H9 (cell line): ENCODE measurements at regions not wholly inside any gene's neighbourhood (a gene's known extent, or its start where the extent isn't known, plus 50 kb on each side); places are given as distances from the start of the nearest gene placed in this dataset.

Experiments
- DNase-seq: peaks from one replicate; pipeline ENCODE4 v3.0.0-alpha.2; 2017
- H2AFZ ChIP-seq: one replicate; pipeline ENCODE4 v1.6.1; 2013; ENCODE audit warnings: mild to moderate bottlenecking, low read length, control low read depth, moderate library complexity
- H2AK5ac ChIP-seq: 2 replicates; pipeline ENCODE4 v1.6.1; 2013; ENCODE audit warnings: low read length, control low read depth, mixed read lengths; ENCODE audit not compliant: insufficient read length
- H2BK120ac ChIP-seq: one replicate; pipeline ENCODE4 v1.6.1; 2013; ENCODE audit warnings: low read depth, mild to moderate bottlenecking, low read length, control low read depth, inconsistent platforms; ENCODE audit not compliant: poor library complexity, severe bottlenecking
- H2BK12ac ChIP-seq: 2 replicates; pipeline ENCODE4 v1.6.1; 2013; ENCODE audit warnings: low read length, control low read depth, mixed read lengths, low read depth; ENCODE audit not compliant: insufficient read length
- H2BK15ac ChIP-seq: 2 replicates; pipeline ENCODE4 v1.6.1; 2013; ENCODE audit warnings: low read depth, low read length, control low read depth
- H2BK20ac ChIP-seq: one replicate; pipeline ENCODE4 v1.6.1; 2013; ENCODE audit warnings: low read depth, mild to moderate bottlenecking, low read length, control low read depth, inconsistent platforms; ENCODE audit not compliant: poor library complexity, severe bottlenecking
- H2BK5ac ChIP-seq: 2 replicates; pipeline ENCODE4 v1.6.1; 2013; ENCODE audit warnings: low read length, control low read depth, mixed read lengths; ENCODE audit not compliant: insufficient read length
- H3K14ac ChIP-seq: 2 replicates; pipeline ENCODE4 v1.6.1; 2013; ENCODE audit warnings: low read length, control low read depth; ENCODE audit not compliant: insufficient read depth
- H3K18ac ChIP-seq: 2 replicates; pipeline ENCODE4 v1.6.1; 2013; ENCODE audit warnings: low read depth, mild to moderate bottlenecking, mixed read lengths, low read length, control low read depth; ENCODE audit not compliant: insufficient read length
- H3K23ac ChIP-seq: 2 replicates; pipeline ENCODE4 v1.6.1; 2013; ENCODE audit warnings: low read length, control low read depth, mixed read lengths, low read depth; ENCODE audit not compliant: insufficient read length
- H3K23me2 ChIP-seq: 2 replicates; pipeline ENCODE4 v1.6.1; 2013; ENCODE audit warnings: low read depth, mild to moderate bottlenecking, mixed read lengths, low read length, control low read depth; ENCODE audit not compliant: insufficient read length, poor library complexity, severe bottlenecking
- H3K27ac ChIP-seq: 2 replicates; pipeline ENCODE4 v1.5.1; 2013; ENCODE audit warnings: low read length, control low read depth, mixed read lengths, low read depth; ENCODE audit not compliant: insufficient read length
- H3K27me3 ChIP-seq: 2 replicates; pipeline ENCODE4 v1.6.1; 2013; ENCODE audit warnings: low read length, control low read depth, inconsistent platforms; ENCODE audit not compliant: insufficient read depth
- H3K4ac ChIP-seq: 2 replicates; pipeline ENCODE4 v1.6.1; 2013; ENCODE audit warnings: low read depth, mild to moderate bottlenecking, control low read depth, inconsistent platforms, low read length, moderate library complexity
- H3K4me1 ChIP-seq: 2 replicates; pipeline ENCODE4 v1.6.1; 2013; ENCODE audit warnings: low read length, control low read depth, inconsistent platforms; ENCODE audit not compliant: insufficient read depth
- H3K4me2 ChIP-seq: 2 replicates; pipeline ENCODE4 v1.6.1; 2013; ENCODE audit warnings: low read length, control low read depth, mixed read lengths; ENCODE audit not compliant: insufficient read length, insufficient read depth
- H3K56ac ChIP-seq: 2 replicates; pipeline ENCODE4 v1.6.1; 2013; ENCODE audit warnings: low read depth, mild to moderate bottlenecking, mixed read lengths, low read length, control low read depth; ENCODE audit not compliant: insufficient read length
- H3K79me1 ChIP-seq: 2 replicates; pipeline ENCODE4 v1.6.1; 2013; ENCODE audit warnings: low read depth, mild to moderate bottlenecking, moderate library complexity, low read length, control low read depth, inconsistent platforms; ENCODE audit not compliant: insufficient read depth, poor library complexity, severe bottlenecking
- H3K79me2 ChIP-seq: 2 replicates; pipeline ENCODE4 v1.6.1; 2013; ENCODE audit warnings: low read length, control low read depth, inconsistent platforms; ENCODE audit not compliant: insufficient read depth
- H3K9ac ChIP-seq: 2 replicates; pipeline ENCODE4 v1.6.1; 2013; ENCODE audit warnings: low read length, control low read depth, mixed read lengths; ENCODE audit not compliant: insufficient read length; ENCODE audit errors: extremely low read depth
- H3K9me3 ChIP-seq: one replicate; pipeline ENCODE4 v1.6.1; 2013; ENCODE audit warnings: low read depth, low read length, inconsistent platforms; ENCODE audit not compliant: control insufficient read depth
- H3T11ph ChIP-seq: one replicate; pipeline ENCODE4 v1.6.1; 2013; ENCODE audit warnings: mild to moderate bottlenecking, low read length, control low read depth, inconsistent platforms
- H4K20me1 ChIP-seq: one replicate; pipeline ENCODE4 v1.6.1; 2013; ENCODE audit not compliant: control insufficient read depth, insufficient read length, insufficient read depth
- H4K5ac ChIP-seq: 2 replicates; pipeline ENCODE4 v1.6.1; 2013; ENCODE audit warnings: low read depth, mild to moderate bottlenecking, mixed read lengths, low read length, control low read depth; ENCODE audit not compliant: insufficient read length
- H4K8ac ChIP-seq: replicated peaks from 2 replicates; pipeline ENCODE4 v1.6.1; 2013; ENCODE audit warnings: low read length, control low read depth, mixed read lengths, low read depth; ENCODE audit not compliant: insufficient read length
- H4K91ac ChIP-seq: 2 replicates; pipeline ENCODE4 v1.6.1; 2013; ENCODE audit warnings: low read depth, mild to moderate bottlenecking, moderate library complexity, mixed read lengths, low read length, control low read depth; ENCODE audit not compliant: insufficient read length
- H3K27ac Mint-ChIP-seq, 3 experiments: 2 replicates in 2 of 3; 3 replicates in 1 of 3; pipeline ENCODE4 v1.8.0; 2020 to 2021; ENCODE audit warnings: mixed read lengths in 3 of 3, mild to moderate bottlenecking in 1 of 3, moderate library complexity in 1 of 3
- H3K27me3 Mint-ChIP-seq: 2 replicates; pipeline ENCODE4 v1.8.0; 2021; ENCODE audit warnings: low read depth, mild to moderate bottlenecking, moderate library complexity, mixed read lengths
- H3K36me3 Mint-ChIP-seq, 3 experiments: 2 replicates in 2 of 3; 3 replicates in 1 of 3; pipeline ENCODE4 v1.8.0; 2020 to 2021; ENCODE audit warnings: low read depth in 3 of 3, mixed read lengths in 3 of 3; ENCODE audit not compliant: insufficient read depth in 1 of 3
- H3K4me1 Mint-ChIP-seq, 2 experiments: 2 replicates each; pipeline ENCODE4 v1.8.0; 2020; ENCODE audit warnings: mixed read lengths in 2 of 2
- H3K4me3 Mint-ChIP-seq, 2 experiments: 2 replicates in 1 of 2; 3 replicates in 1 of 2; pipeline ENCODE4 v1.8.0; 2020 to 2021; ENCODE audit warnings: mild to moderate bottlenecking in 2 of 2, mixed read lengths in 2 of 2, moderate library complexity in 1 of 2
- H3K9me3 Mint-ChIP-seq, 2 experiments: 2 replicates in 1 of 2; 3 replicates in 1 of 2; pipeline ENCODE4 v1.8.0; 2020; ENCODE audit warnings: mild to moderate bottlenecking in 2 of 2, mixed read lengths in 2 of 2, moderate library complexity in 1 of 2
- CTCF ChIP-seq: fragments of 200-600 bp; sonication (generic); conservative IDR thresholded peaks from 3 replicates; pipeline ENCODE4 v1.8.0; 2021; ENCODE audit warnings: antibody characterized with exemption, mild to moderate bottlenecking
- WGBS: extraction: QIAGEN DNeasy Blood & Tissue Kit; methylation state at CpG from one replicate; pipeline ENCODE4 v1.1.7; 2013; ENCODE audit warnings: missing lambda C conversion rate, low lambda C conversion rate, mixed read lengths; ENCODE audit not compliant: insufficient read length; ENCODE audit errors: extremely low coverage; 5-methylcytosine and 5-hydroxymethylcytosine counted together

GRCh38 chr9:126084008-126084407 lies 242.6 kb upstream of the MVB12B start:
- no peak overlapping the region for H3T11ph ChIP-seq
- peaks cover 13 to 14% of the 10 kb centered on the region in 2 experiments for H3K9me3 Mint-ChIP-seq
- no peaks in the 10 kb centered on the region for H4K20me1 ChIP-seq
- H3K4me3 Mint-ChIP-seq = no peak overlapping the region
- no peak overlapping the region for H2BK5ac ChIP-seq
- H3K79me1 ChIP-seq = no peaks in the 10 kb centered on the region
- no peak overlapping the region for H3K23ac ChIP-seq
- no CpG with 5 or more reads among the region's 4 CpGs for WGBS
- no peak overlapping the region for H2AFZ ChIP-seq
- H3K27me3 Mint-ChIP-seq = peaks cover 28% of the 10 kb centered on the region
- H3K23me2 ChIP-seq = no peaks in the 10 kb centered on the region
- H3K18ac ChIP-seq = no peak overlapping the region
- H2BK15ac ChIP-seq = no peak overlapping the region
- H4K8ac ChIP-seq = no peak overlapping the region
- no peak overlapping the region for H3K56ac ChIP-seq
- no peak overlapping the region for H3K27ac ChIP-seq
- H2BK120ac ChIP-seq = no peak overlapping the region
- H3K79me2 ChIP-seq = no peaks in the 10 kb centered on the region
- no peak overlapping the region for H3K27ac Mint-ChIP-seq
- H3K4me2 ChIP-seq = no peak overlapping the region
- no peaks in the 10 kb centered on the region for H3K4me1 Mint-ChIP-seq
- H3K14ac ChIP-seq = no peak overlapping the region
- H3K9ac ChIP-seq = no peak overlapping the region
- H2BK20ac ChIP-seq = no peak overlapping the region
- H2BK12ac ChIP-seq = no peak overlapping the region
- DNase-seq = no peak
- TF ChIP-seq CTCF = no peak
- no peaks in the 10 kb centered on the region for H3K4me1 ChIP-seq
- H4K91ac ChIP-seq = no peak overlapping the region
- no peak overlapping the region for H3K4ac ChIP-seq
- no peak overlapping the region for H4K5ac ChIP-seq
- no peak overlapping the region for H2AK5ac ChIP-seq
- no peaks in the 10 kb centered on the region for H3K27me3 ChIP-seq
- 0 out of 7 replicates have a peak, but pooled peaks cover 0 to 4% (median 0%) of the 10 kb centered on the region in 3 experiments for H3K36me3 Mint-ChIP-seq
- H3K9me3 ChIP-seq = no peaks in the 10 kb centered on the region
